Mesendoderm (in vitro differentiated cells): ENCODE measurements at regions not wholly inside any gene's neighbourhood (a gene's known extent, or its start where the extent isn't known, plus 50 kb on each side); places are given as distances from the start of the nearest gene placed in this dataset.

Experiments used
- DNase-seq: peaks from one replicate; pipeline ENCODE4 v3.0.0; 2013
- H2AK5ac ChIP-seq: 2 replicates; pipeline ENCODE4 v1.6.1; 2013; ENCODE audit warnings: low read length, inconsistent platforms
- H2BK120ac ChIP-seq: 2 replicates; pipeline ENCODE4 v1.6.1; 2013; ENCODE audit warnings: low read depth, mild to moderate bottlenecking, low read length, moderate library complexity, mixed read lengths
- H2BK15ac ChIP-seq: replicated peaks from 2 replicates; pipeline ENCODE4 v1.6.1; 2013; ENCODE audit warnings: low read depth, mild to moderate bottlenecking, moderate library complexity
- H2BK5ac ChIP-seq: 2 replicates; pipeline ENCODE4 v1.6.1; 2013; ENCODE audit warnings: low read length, inconsistent platforms
- H3K18ac ChIP-seq: 2 replicates; pipeline ENCODE4 v1.6.1; 2013; ENCODE audit warnings: mild to moderate bottlenecking, low read length, mixed read lengths
- H3K23ac ChIP-seq: one replicate; pipeline ENCODE4 v1.6.1; 2013; ENCODE audit warnings: low read length
- H3K27ac ChIP-seq: 2 replicates; pipeline ENCODE4 v1.5.1; 2013; ENCODE audit warnings: low read depth, mild to moderate bottlenecking, inconsistent platforms, low read length, moderate library complexity
- H3K27me3 ChIP-seq: 2 replicates; pipeline ENCODE4 v1.6.1; 2013; ENCODE audit warnings: low read length, control low read depth, mild to moderate bottlenecking, inconsistent platforms; ENCODE audit not compliant: insufficient read depth, poor library complexity
- H3K36me3 ChIP-seq: 2 replicates; pipeline ENCODE4 v1.6.1; 2013; ENCODE audit warnings: low read length, inconsistent platforms; ENCODE audit not compliant: control insufficient read depth, insufficient read depth
- H3K4ac ChIP-seq: one replicate; pipeline ENCODE4 v1.6.1; 2013; ENCODE audit warnings: low read depth, mild to moderate bottlenecking, low read length, moderate library complexity
- H3K4me1 ChIP-seq: 2 replicates; pipeline ENCODE4 v1.6.1; 2013; ENCODE audit warnings: low read depth, low read length, inconsistent platforms; ENCODE audit not compliant: control insufficient read depth
- H3K4me2 ChIP-seq: 2 replicates; pipeline ENCODE4 v1.6.1; 2013; ENCODE audit warnings: low read length
- H3K4me3 ChIP-seq: 2 replicates; pipeline ENCODE4 v1.5.1; 2013; ENCODE audit warnings: mild to moderate bottlenecking, low read length
- H3K56ac ChIP-seq: one replicate; pipeline ENCODE4 v1.6.1; 2013; ENCODE audit warnings: low read length
- H3K79me1 ChIP-seq: 2 replicates; pipeline ENCODE4 v1.6.1; 2013; ENCODE audit warnings: low read length, inconsistent platforms
- H3K79me2 ChIP-seq: 2 replicates; pipeline ENCODE4 v1.6.1; 2013; ENCODE audit warnings: mild to moderate bottlenecking, low read length; ENCODE audit not compliant: control insufficient read depth, insufficient read depth
- H3K9ac ChIP-seq: 2 replicates; pipeline ENCODE4 v1.6.1; 2013; ENCODE audit warnings: low read length, inconsistent platforms
- H4K5ac ChIP-seq: one replicate; pipeline ENCODE4 v1.6.1; 2013; ENCODE audit warnings: low read length
- H4K8ac ChIP-seq: one replicate; pipeline ENCODE4 v1.6.1; 2013; ENCODE audit warnings: low read depth, mild to moderate bottlenecking, control low read depth, low read length, moderate library complexity
- WGBS: extraction: QIAGEN DNeasy Blood & Tissue Kit; methylation state at CpG from one replicate; pipeline ENCODE4 v1.1.7; 2013; ENCODE audit warnings: low lambda C conversion rate, missing lambda C conversion rate; ENCODE audit not compliant: insufficient coverage; ENCODE audit errors: extremely low coverage; 5-methylcytosine and 5-hydroxymethylcytosine counted together

DNA sequence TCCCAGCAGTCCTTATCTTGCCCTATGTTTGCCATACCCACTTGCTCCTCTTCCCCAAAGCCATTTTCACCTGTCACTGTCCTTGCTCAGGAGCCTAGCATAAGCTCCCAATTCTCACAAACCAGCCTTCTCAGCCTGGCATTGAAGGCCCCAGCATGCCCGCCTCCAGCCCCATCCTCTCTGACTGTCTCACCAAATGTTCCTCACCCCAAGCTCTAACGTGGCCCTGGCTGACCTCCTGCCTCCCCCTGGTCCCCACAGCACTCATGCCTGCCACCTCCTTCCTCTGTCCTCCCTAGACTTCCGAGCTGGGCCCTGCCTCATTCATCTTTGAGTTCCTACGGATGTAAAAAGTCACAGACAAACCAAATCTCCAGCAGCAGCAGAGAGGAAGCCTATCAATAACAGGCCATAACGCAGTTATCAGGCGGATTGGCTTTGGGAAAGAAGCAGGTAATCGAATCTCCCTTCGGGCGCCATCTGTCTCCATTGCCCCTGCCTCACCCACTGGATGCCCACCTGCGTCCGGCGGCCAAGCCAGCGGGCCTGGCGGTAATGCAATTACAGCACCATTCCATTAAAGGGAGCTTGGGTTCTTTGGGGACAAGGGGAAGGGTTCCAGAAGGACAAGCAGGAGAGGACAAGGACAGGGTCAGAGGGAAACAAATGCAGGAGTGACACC lies 104.4 kb downstream of the MRPL14 start:
- no peak overlapping the region for H3K27ac ChIP-seq
- no peaks in the 10 kb centered on the region for H3K79me2 ChIP-seq
- H2BK5ac ChIP-seq = no peak overlapping the region
- no peaks in the 10 kb centered on the region for H3K36me3 ChIP-seq
- no peak overlapping the region for H2AK5ac ChIP-seq
- H4K5ac ChIP-seq = no peak overlapping the region
- H2BK15ac ChIP-seq = no peak overlapping the region
- H3K23ac ChIP-seq = no peak overlapping the region
- H3K79me1 ChIP-seq = no peaks in the 10 kb centered on the region
- no peak overlapping the region for H4K8ac ChIP-seq
- H3K18ac ChIP-seq = no peak overlapping the region
- no peaks in the 10 kb centered on the region for H3K4me1 ChIP-seq
- no CpG with 5 or more reads among the region's 14 CpGs for WGBS
- DNase-seq = no peak
- no peaks in the 10 kb centered on the region for H3K27me3 ChIP-seq
- H3K4me3 ChIP-seq = no peak overlapping the region
- H3K4ac ChIP-seq = no peak overlapping the region
- no peak overlapping the region for H3K56ac ChIP-seq
- no peak overlapping the region for H3K4me2 ChIP-seq
- no peak overlapping the region for H3K9ac ChIP-seq
- no peak overlapping the region for H2BK120ac ChIP-seq

DNA sequence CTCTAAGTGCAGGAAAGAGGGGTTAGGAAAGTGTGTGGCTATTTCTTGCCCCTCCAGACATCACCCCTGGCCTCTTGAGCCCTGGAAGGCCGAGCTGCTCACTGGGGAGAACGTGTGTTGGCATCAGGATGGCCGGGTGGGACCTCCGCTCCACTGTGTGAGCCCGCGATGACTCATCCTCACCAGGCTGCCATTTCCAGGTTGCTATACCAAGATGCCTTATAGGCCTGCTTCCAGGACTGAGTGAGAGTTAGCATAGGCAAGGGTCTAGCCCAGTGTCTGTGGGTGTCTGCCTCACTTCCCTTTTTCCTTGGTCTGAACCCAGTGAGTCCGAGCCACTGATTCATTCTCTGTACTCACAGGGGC lies 105.0 kb downstream of the MRPL14 start:
- H3K4me1 ChIP-seq = no peaks in the 10 kb centered on the region
- H4K8ac ChIP-seq = no peak overlapping the region
- no peak overlapping the region for H3K27ac ChIP-seq
- H3K4me2 ChIP-seq = no peak overlapping the region
- no CpG with 5 or more reads among the region's 7 CpGs for WGBS
- H3K36me3 ChIP-seq = no peaks in the 10 kb centered on the region
- no peak overlapping the region for H2AK5ac ChIP-seq
- H3K4ac ChIP-seq = no peak overlapping the region
- H3K4me3 ChIP-seq = no peak overlapping the region
- H3K56ac ChIP-seq = no peak overlapping the region
- no peak overlapping the region for H2BK15ac ChIP-seq
- H3K79me2 ChIP-seq = no peaks in the 10 kb centered on the region
- H3K79me1 ChIP-seq = no peaks in the 10 kb centered on the region
- H4K5ac ChIP-seq = no peak overlapping the region
- H3K9ac ChIP-seq = no peak overlapping the region
- H3K18ac ChIP-seq = no peak overlapping the region
- no peak for DNase-seq
- H3K27me3 ChIP-seq = no peaks in the 10 kb centered on the region
- H3K23ac ChIP-seq = no peak overlapping the region
- H2BK5ac ChIP-seq = no peak overlapping the region
- H2BK120ac ChIP-seq = no peak overlapping the region

DNA sequence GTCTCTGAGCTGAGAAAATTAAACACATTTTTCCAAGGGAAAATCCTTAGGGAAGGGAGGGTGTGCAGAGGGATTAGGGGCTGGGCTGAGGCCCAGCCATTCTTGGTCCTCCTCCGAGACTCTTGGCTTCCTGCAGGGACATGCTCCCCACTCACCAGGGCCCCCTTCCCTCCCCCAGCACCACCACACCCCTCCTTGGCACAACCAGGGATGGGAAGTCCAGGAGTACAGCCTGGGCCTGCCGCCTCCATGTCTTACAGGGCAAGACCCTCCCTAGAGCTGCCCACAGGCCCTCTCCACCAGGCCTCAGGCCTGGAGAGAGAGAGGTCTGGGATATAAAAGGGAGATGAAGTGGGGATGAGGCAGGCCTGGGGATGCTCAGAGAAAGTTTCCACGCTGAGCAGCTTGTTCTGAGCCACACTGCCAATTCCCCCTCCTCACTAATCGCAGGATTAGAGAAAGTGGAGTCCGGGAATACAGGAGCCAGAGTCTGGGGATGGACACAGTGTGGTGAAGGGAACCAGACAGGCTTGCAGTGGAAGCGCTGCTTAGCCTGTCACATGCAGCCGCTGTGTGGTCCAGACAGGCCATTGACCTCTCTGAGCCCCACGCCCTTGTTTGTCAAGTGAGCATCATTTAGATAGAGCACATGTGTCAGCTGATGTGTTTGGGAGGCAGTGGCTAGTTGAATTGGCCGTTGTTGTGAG lies 105.5 kb downstream of the MRPL14 start:
- H4K8ac ChIP-seq = no peak overlapping the region
- H2BK5ac ChIP-seq = no peak overlapping the region
- no peak overlapping the region for H2BK120ac ChIP-seq
- DNase-seq = no peak
- H4K5ac ChIP-seq = no peak overlapping the region
- H3K36me3 ChIP-seq = no peaks in the 10 kb centered on the region
- H3K79me2 ChIP-seq = no peaks in the 10 kb centered on the region
- no peaks in the 10 kb centered on the region for H3K27me3 ChIP-seq
- no peak overlapping the region for H3K18ac ChIP-seq
- no peak overlapping the region for H3K4ac ChIP-seq
- no CpG with 5 or more reads among the region's 9 CpGs for WGBS
- no peak overlapping the region for H2BK15ac ChIP-seq
- no peak overlapping the region for H3K23ac ChIP-seq
- H3K4me2 ChIP-seq = no peak overlapping the region
- H3K4me3 ChIP-seq = no peak overlapping the region
- no peaks in the 10 kb centered on the region for H3K4me1 ChIP-seq
- no peak overlapping the region for H2AK5ac ChIP-seq
- H3K9ac ChIP-seq = no peak overlapping the region
- no peak overlapping the region for H3K27ac ChIP-seq
- no peaks in the 10 kb centered on the region for H3K79me1 ChIP-seq
- no peak overlapping the region for H3K56ac ChIP-seq

DNA sequence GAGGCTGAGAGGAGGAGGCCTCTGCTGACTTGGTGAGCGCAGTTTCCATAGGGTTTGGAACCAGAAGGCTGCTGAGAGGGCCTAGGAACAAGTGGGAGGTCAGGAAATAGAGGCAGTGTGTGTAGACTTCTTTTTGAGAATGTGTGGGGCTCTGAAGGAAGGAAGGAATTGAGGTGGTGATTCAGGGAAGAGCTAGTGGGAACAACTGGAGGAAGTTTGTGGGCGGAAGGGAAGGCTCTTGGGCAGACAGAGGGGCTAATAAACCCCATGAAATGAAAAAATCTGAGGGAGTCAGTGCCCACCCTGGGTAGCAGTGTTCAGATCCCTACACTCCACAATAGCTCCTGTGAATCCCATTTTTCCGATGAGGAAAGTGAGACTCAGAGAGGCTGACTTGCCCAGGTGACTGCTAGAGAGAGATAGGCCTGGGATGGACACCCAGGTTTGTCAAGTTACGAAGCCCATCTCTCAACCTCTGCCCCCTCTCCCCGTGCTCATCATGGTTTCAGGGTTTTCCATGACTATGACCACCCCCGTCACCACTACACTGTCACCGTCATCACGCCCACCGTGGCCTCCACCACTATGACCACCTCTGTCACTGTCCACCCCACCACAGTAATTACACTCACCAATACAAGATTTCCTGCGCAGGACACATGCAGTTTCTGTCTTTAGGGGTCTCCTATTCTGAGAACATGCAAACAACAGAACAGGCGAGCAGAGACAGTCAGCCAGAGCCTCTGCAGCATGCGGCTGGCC lies 106.4 kb downstream of the MRPL14 start:
- Histone ChIP-seq H2BK5ac (no peak overlapping the region), H3K27me3 (no peaks in the 10 kb centered on the region), H3K56ac (no peak overlapping the region), H3K4ac (no peak overlapping the region), H4K8ac (no peak overlapping the region), H2AK5ac (no peak overlapping the region), H3K27ac (no peak overlapping the region), H4K5ac (no peak overlapping the region), H3K4me1 (no peaks in the 10 kb centered on the region), H3K4me3 (no peak overlapping the region), H3K18ac (no peak overlapping the region), H3K23ac (no peak overlapping the region), H2BK120ac (no peak overlapping the region), H3K79me2 (no peaks in the 10 kb centered on the region), H3K9ac (no peak overlapping the region), H3K79me1 (no peaks in the 10 kb centered on the region), H2BK15ac (no peak overlapping the region), H3K4me2 (no peak overlapping the region), H3K36me3 (no peaks in the 10 kb centered on the region)
- no peak for DNase-seq
- WGBS = no CpG with 5 or more reads among the region's 12 CpGs

DNA sequence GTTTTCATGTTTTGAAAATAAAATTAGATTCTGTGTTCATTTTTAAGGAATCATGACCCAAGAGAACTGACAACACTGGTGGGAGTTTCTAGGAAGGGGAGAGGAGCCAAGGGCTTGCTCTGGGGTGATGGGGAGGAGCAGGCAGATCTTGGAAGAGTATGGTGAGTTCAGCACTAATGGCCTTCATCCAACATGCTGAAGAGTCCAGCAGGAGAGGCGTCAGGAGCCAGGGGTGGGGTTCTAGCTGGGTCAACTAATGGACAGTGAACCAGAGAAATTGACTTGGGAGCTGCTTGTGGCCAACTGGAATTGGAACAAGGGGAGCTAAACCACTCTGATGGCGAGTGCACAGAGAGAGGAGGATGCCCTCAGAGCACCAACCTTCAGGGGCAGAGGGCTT lies 107.1 kb downstream of the MRPL14 start:
- Histone ChIP-seq H2BK120ac (no peak overlapping the region), H3K9ac (no peak overlapping the region), H3K4me2 (no peak overlapping the region), H3K4me3 (no peak overlapping the region), H2AK5ac (no peak overlapping the region), H3K79me2 (no peaks in the 10 kb centered on the region), H2BK15ac (no peak overlapping the region), H3K56ac (no peak overlapping the region), H3K27me3 (no peaks in the 10 kb centered on the region), H2BK5ac (no peak overlapping the region), H3K79me1 (no peaks in the 10 kb centered on the region), H4K5ac (no peak overlapping the region), H3K4ac (no peak overlapping the region), H3K4me1 (no peaks in the 10 kb centered on the region), H3K23ac (no peak overlapping the region), H3K18ac (no peak overlapping the region), H4K8ac (no peak overlapping the region), H3K36me3 (no peaks in the 10 kb centered on the region), H3K27ac (no peak overlapping the region)
- no peak for DNase-seq
- WGBS = no CpG with 5 or more reads among the region's 2 CpGs
